HG03520 (cell line): ENCODE measurements at regions not wholly inside any gene's neighbourhood (a gene's known extent, or its start where the extent isn't known, plus 50 kb on each side); places are given as distances from the start of the nearest gene placed in this dataset.
A peak's percentile ranks its signal among the peaks of the same experiment; 100 is the strongest.
"Not testable (repeated sequence)": the region's sequence is repeated elsewhere in the genome, so short reads cannot be mapped to it uniquely, and the experiment has no call there.

Experiments used
- ATAC-seq: cut with Tn5 transposase; IDR thresholded peaks from one replicate; pipeline ENCODE4 v1.9.1; 2021; ENCODE audit warnings: mild to moderate bottlenecking, moderate library complexity; ENCODE audit not compliant: unreplicated experiment

- no peak for ATAC-seq
Observed at GRCh38 chr2:116917196-116917595, 897.3 kb upstream of the DDX18 start.

GRCh38 chr2:116918574-116918973 is 895.9 kb upstream of the DDX18 start:
- ATAC-seq = no peak

GRCh38 chr2:116922414-116922813 is 892.1 kb upstream of the DDX18 start:
- ATAC-seq = no peak

- no peak for ATAC-seq
Observed at GRCh38 chr2:116924509-116924908, 890.0 kb upstream of the DDX18 start.

- ATAC-seq = no peak
Observed at GRCh38 chr2:116935097-116935814, 879.2 kb upstream of the DDX18 start.

GRCh38 chr2:116948258-116948657 is 866.2 kb upstream of the DDX18 start:
- ATAC-seq = no peak

GRCh38 chr2:116949249-116949648 is 865.2 kb upstream of the DDX18 start:
- ATAC-seq = no peak

GRCh38 chr2:116952254-116952653 is 862.2 kb upstream of the DDX18 start:
- no peak for ATAC-seq

- no peak for ATAC-seq
Observed at GRCh38 chr2:116955646-116956045, 858.8 kb upstream of the DDX18 start.

- ATAC-seq = no peak
Observed at GRCh38 chr2:116975608-116976007, 838.9 kb upstream of the DDX18 start.

GRCh38 chr2:116979916-116980764 is 834.4 kb upstream of the DDX18 start:
- ATAC-seq = no peak

GRCh38 chr2:116987447-116987846 is 827.0 kb upstream of the DDX18 start:
- no peak for ATAC-seq

- ATAC-seq = no peak
Observed at GRCh38 chr2:116988303-116988702, 826.2 kb upstream of the DDX18 start.

GRCh38 chr2:117019357-117019756 is 795.1 kb upstream of the DDX18 start:
- no peak for ATAC-seq

GRCh38 chr2:117027646-117028045 is 786.8 kb upstream of the DDX18 start:
- ATAC-seq = no peak

GRCh38 chr2:117028708-117029107 is 785.8 kb upstream of the DDX18 start:
- not testable (repeated sequence) for ATAC-seq

GRCh38 chr2:117055499-117056375 is 758.8 kb upstream of the DDX18 start:
- no peak for ATAC-seq

GRCh38 chr2:117056376-117056748 is 758.1 kb upstream of the DDX18 start:
- no peak for ATAC-seq

- no peak for ATAC-seq
Observed at GRCh38 chr2:117057016-117057415, 757.5 kb upstream of the DDX18 start.

- ATAC-seq = peak; percentile 67
Observed at GRCh38 chr2:117058366-117058765, 756.1 kb upstream of the DDX18 start.

GRCh38 chr2:117064021-117064420 is 750.5 kb upstream of the DDX18 start:
- no peak for ATAC-seq
